Stomach (tissue), 8 donors: ENCODE measurements at regions not wholly inside any gene's neighbourhood (a gene's known extent, or its start where the extent isn't known, plus 50 kb on each side); places are given as distances from the start of the nearest gene placed in this dataset.

Experiments
- DNase-seq, 2 donors: peaks; one replicate each; pipeline versions ENCODE4 v3.0.0 to v3.0.0-alpha.2; 2013 to 2019
- H3K27ac ChIP-seq, 5 donors: fragments of 200-600 bp in 4 of 5; sonication (generic) in 4 of 5; one replicate each; pipeline ENCODE4 v1.5.1; 2013 to 2019; ENCODE audit warnings: mild to moderate bottlenecking in 1 of 5, moderate library complexity in 1 of 5
- H3K27me3 ChIP-seq, 3 donors: fragments of 200-600 bp; sonication (generic); one replicate each; pipeline ENCODE4 v1.5.1; 2017 to 2019; ENCODE audit warnings: mixed run types in 1 of 3
- H3K36me3 ChIP-seq, 4 donors: fragments of 200-600 bp; sonication (generic); 1 replicate in 3 of 4; 2 replicates in 1 of 4; pipeline ENCODE4 v1.5.1; 2016 to 2019
- H3K4me1 ChIP-seq, 4 donors: fragments of 200-600 bp; sonication (generic); one replicate each; pipeline ENCODE4 v1.5.1; 2016 to 2019
- H3K4me3 ChIP-seq, 4 donors: fragments of 200-600 bp; sonication (generic) in 3 of 4; one replicate each; pipeline ENCODE4 v1.5.1; 2016 to 2019; ENCODE audit warnings: mild to moderate bottlenecking in 1 of 4
- H3K9me3 ChIP-seq, 4 donors: fragments of 200-600 bp; sonication (generic); one replicate each; pipeline ENCODE4 v1.5.1; 2016 to 2019
- EP300 ChIP-seq: sonication (generic); formaldehyde crosslinking; IDR thresholded peaks from one replicate; pipeline ENCODE4 v1.6.1; 2017; ENCODE audit warnings: antibody characterized with exemption
- POLR2A ChIP-seq, 4 donors: fragments of 450-650 bp; IDR thresholded peaks; one replicate each; pipeline ENCODE4 v1.6.1; 2016; ENCODE audit warnings: antibody characterized with exemption in 4 of 4, control low read depth in 2 of 4, mild to moderate bottlenecking in 1 of 4, moderate library complexity in 1 of 4
- POLR2AphosphoS5 ChIP-seq, 3 donors: sonication (generic); formaldehyde crosslinking; IDR thresholded peaks; one replicate each; pipeline ENCODE4 v1.6.1; 2016; ENCODE audit warnings: antibody characterized with exemption in 3 of 3
- WGBS, 5 donors: extraction: QIAGEN DNeasy Blood & Tissue Kit in 3 of 5; methylation state at CpG; one replicate each; pipeline versions ENCODE4 v1.1.5 to v1.1.7; 2013 to 2018; 5-methylcytosine and 5-hydroxymethylcytosine counted together
- intact Hi-C: fragments of 100-400 bp; cut with DNase I; formaldehyde crosslinking; loops from one replicate; pipeline ENCODE4 v1.15.1; 2023; ENCODE audit warnings: low total_unique reads
- TF ChIP-seq, protein P1 (sequence below), 7 experiments: fragments of 450-650 bp in 4 of 7; fragments of 200-600 bp in 3 of 7; sonication (generic) in 3 of 7; IDR thresholded peaks; one replicate each; pipeline ENCODE4 v1.5.1; 2016 to 2019; ENCODE audit warnings: antibody characterized with exemption in 7 of 7, control low read depth in 2 of 7, mild to moderate bottlenecking in 1 of 7
- donor health status: healthy with polysubstance abuse.
- donor health status: Bipolar disorder and iron deficiency.
- donor health status: healthy.

- H3K27ac ChIP-seq: no peak overlapping the region
- no peaks in the 10 kb centered on the region for H3K9me3 ChIP-seq
- no peak for TF ChIP-seq POLR2A (IDR thresholded peaks at IDR 0.05)
- TF ChIP-seq EP300: no peak
- TF ChIP-seq, protein P1, sequence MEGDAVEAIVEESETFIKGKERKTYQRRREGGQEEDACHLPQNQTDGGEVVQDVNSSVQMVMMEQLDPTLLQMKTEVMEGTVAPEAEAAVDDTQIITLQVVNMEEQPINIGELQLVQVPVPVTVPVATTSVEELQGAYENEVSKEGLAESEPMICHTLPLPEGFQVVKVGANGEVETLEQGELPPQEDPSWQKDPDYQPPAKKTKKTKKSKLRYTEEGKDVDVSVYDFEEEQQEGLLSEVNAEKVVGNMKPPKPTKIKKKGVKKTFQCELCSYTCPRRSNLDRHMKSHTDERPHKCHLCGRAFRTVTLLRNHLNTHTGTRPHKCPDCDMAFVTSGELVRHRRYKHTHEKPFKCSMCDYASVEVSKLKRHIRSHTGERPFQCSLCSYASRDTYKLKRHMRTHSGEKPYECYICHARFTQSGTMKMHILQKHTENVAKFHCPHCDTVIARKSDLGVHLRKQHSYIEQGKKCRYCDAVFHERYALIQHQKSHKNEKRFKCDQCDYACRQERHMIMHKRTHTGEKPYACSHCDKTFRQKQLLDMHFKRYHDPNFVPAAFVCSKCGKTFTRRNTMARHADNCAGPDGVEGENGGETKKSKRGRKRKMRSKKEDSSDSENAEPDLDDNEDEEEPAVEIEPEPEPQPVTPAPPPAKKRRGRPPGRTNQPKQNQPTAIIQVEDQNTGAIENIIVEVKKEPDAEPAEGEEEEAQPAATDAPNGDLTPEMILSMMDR (IDR thresholded peaks at IDR 0.05): no peak
- TF ChIP-seq POLR2AphosphoS5 (IDR thresholded peaks at IDR 0.05): no peak
- H3K27me3 ChIP-seq: no peaks in the 10 kb centered on the region
- H3K36me3 ChIP-seq: no peaks in the 10 kb centered on the region
- H3K4me1 ChIP-seq: peaks cover 0 to 7% (median 0%) of the 10 kb centered on the region in 4 donors
- intact Hi-C loops: no loop called here
- no peak for DNase-seq
- no peak overlapping the region for H3K4me3 ChIP-seq
- WGBS, 5 donors: 66 to 88% (median 79%) methylated on average over 9 of the region's 9 CpGs
Observed at GRCh38 chr19:28318469-28319179, 894.3 kb downstream of the UQCRFS1 start.

- no peaks in the 10 kb centered on the region for H3K27me3 ChIP-seq
- H3K4me1 ChIP-seq: peaks cover 0 to 7% (median 0%) of the 10 kb centered on the region in 4 donors
- WGBS, 5 donors: 38 to 50% (median 49%) methylated on average over 7 of the region's 7 CpGs
- H3K4me3 ChIP-seq: no peak overlapping the region
- H3K27ac ChIP-seq: no peak overlapping the region
- H3K9me3 ChIP-seq: no peaks in the 10 kb centered on the region
- H3K36me3 ChIP-seq: no peaks in the 10 kb centered on the region
- intact Hi-C loops: no loop called here
- no peak for TF ChIP-seq POLR2A (IDR thresholded peaks at IDR 0.05)
- TF ChIP-seq POLR2AphosphoS5 (IDR thresholded peaks at IDR 0.05): no peak
- TF ChIP-seq EP300: no peak
- TF ChIP-seq, protein P1 (IDR thresholded peaks at IDR 0.05): no peak
- DNase-seq: no peak
Observed at GRCh38 chr19:28316464-28316863, 896.5 kb downstream of the UQCRFS1 start.

GRCh38 chr19:28314756-28315155 is 898.2 kb downstream of the UQCRFS1 start:
- no peak overlapping the region for H3K27ac ChIP-seq
- H3K9me3 ChIP-seq: no peaks in the 10 kb centered on the region
- no peak for DNase-seq
- intact Hi-C loops: no loop called here
- no peak for TF ChIP-seq POLR2A (IDR thresholded peaks at IDR 0.05)
- TF ChIP-seq EP300: no peak
- no peak for TF ChIP-seq POLR2AphosphoS5 (IDR thresholded peaks at IDR 0.05)
- TF ChIP-seq, protein P1 (IDR thresholded peaks at IDR 0.05): no peak
- peaks cover 0 to 7% (median 0%) of the 10 kb centered on the region in 4 donors for H3K4me1 ChIP-seq
- H3K36me3 ChIP-seq: no peaks in the 10 kb centered on the region
- H3K27me3 ChIP-seq: no peaks in the 10 kb centered on the region
- WGBS, 5 donors: 63 to 96% (median 88%) methylated on average over 3 of the region's 3 CpGs
- H3K4me3 ChIP-seq: no peak overlapping the region

DNA sequence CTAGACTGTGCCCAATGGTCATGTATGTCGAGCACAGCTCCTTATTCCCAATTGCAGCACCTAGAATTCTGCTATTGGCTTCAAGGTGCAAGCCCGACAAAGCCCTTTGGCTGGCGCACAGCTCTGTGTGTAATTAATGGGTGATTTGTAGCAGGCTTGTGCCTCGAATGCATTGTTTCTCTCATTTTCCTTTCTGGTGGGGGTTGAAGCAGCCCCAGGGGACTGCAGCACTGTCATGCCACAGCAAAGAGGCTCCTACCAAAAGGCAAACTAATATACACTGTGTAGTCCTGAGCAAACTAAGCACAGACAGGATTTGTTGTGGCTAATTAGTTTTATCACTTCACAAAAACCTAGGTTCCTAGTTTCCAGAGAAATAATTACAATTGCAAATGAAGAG is 898.7 kb downstream of the UQCRFS1 start:
- H3K9me3 ChIP-seq: no peaks in the 10 kb centered on the region
- H3K27ac ChIP-seq: no peak overlapping the region
- H3K36me3 ChIP-seq: no peaks in the 10 kb centered on the region
- H3K4me1 ChIP-seq: peaks cover 0 to 7% (median 0%) of the 10 kb centered on the region in 4 donors
- WGBS, 5 donors: 63 to 86% (median 70%) methylated on average over 4 of the region's 4 CpGs
- no peak overlapping the region for H3K4me3 ChIP-seq
- no peak for DNase-seq
- intact Hi-C loops: no loop called here
- TF ChIP-seq EP300: no peak
- no peak for TF ChIP-seq POLR2AphosphoS5 (IDR thresholded peaks at IDR 0.05)
- TF ChIP-seq, protein P1 (IDR thresholded peaks at IDR 0.05): no peak
- no peak for TF ChIP-seq POLR2A (IDR thresholded peaks at IDR 0.05)
- H3K27me3 ChIP-seq: no peaks in the 10 kb centered on the region
